ENCODE measurements at regions not wholly inside any gene's neighbourhood (a gene's known extent, or its start where the extent isn't known, plus 50 kb on each side); places are given as distances from the start of the nearest gene placed in this dataset.

GRCh38 chr7:118000480-118001202 lies 127.4 kb upstream of the CTTNBP2 start:
- TF ChIP-seq POLR2AphosphoS5 (IDR thresholded peaks at IDR 0.05; ENCODE audit: low read depth, low read length) = no peak
- TF ChIP-seq REST (IDR thresholded peaks at IDR 0.05; ENCODE audit: insufficient read depth in 1 of 2, low read depth in 2 of 2, low read length in 2 of 2) = no peak
- no peak for TF ChIP-seq TAF1 (IDR thresholded peaks at IDR 0.05; ENCODE audit: borderline replicate concordance, insufficient read depth, low read length)

All from PFSK-1 (cell line).